RWPE1 (cell line): ENCODE measurements at regions not wholly inside any gene's neighbourhood (a gene's known extent, or its start where the extent isn't known, plus 50 kb on each side); places are given as distances from the start of the nearest gene placed in this dataset.

ENCODE experiments used
- CTCF ChIA-PET: fragments of 350-600 bp; sonication (Branson Sonifier 250); formaldehyde crosslinking; extraction: SDS; loops from one replicate; lab custom pipeline; 2021; lab: Yijun Ruan, JAX
- POLR2A ChIA-PET: fragments of 400-600 bp; formaldehyde crosslinking; extraction: SDS; loops from one replicate; lab custom pipeline; 2020; ENCODE audit warnings: antibody characterized with exemption; ENCODE audit not compliant: low non-redundant PET; lab: Yijun Ruan, JAX
- DNase-seq: peaks from one replicate; pipeline ENCODE4 v3.0.0; 2012; ENCODE audit warnings: low spot score
- H3K27ac ChIP-seq: fragments of 450-650 bp; 2 replicates; pipeline ENCODE4 v1.5.1; 2017
- CTCF ChIP-seq: fragments of 450-650 bp; conservative IDR thresholded peaks from 2 replicates; pipeline ENCODE4 v1.5.1; 2017; ENCODE audit warnings: low read depth, mild to moderate bottlenecking

DNA sequence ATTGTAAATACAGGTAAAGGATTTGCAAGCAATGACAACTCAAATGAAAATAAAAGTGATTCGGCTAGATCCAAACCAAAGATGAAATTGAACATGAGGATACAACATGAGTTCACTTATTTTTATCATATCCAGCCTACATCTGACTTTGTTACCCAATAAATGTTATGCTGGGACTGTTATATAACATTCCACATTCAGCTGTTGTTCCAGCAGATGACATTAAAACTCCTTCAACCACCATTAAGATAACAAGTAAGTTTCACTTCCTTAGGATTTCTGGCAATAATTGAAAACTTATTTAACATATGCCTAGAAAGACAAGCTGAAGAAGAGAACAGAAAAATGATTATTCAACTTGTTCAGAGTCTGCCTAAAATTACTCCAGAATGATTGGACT lies 729.4 kb downstream of the CDH11 start:
- no peak for DNase-seq
- no peak for TF ChIP-seq CTCF
- ChIA-PET CTCF (no interaction called here), POLR2A (no interaction called here)
- no peak overlapping the region for H3K27ac ChIP-seq

- CTCF ChIA-PET = interaction anchor here (0.6 kb wide), 1 partner anchor 443 kb away, joined by 3 read pairs; no protein-coding TSS in a partner anchor
- H3K27ac ChIP-seq = no peak overlapping the region
- DNase-seq = peak; percentile 5
- TF ChIP-seq CTCF = no peak
- POLR2A ChIA-PET = no interaction called here
Observed at GRCh38 chr16:64391063-64391600, 730.7 kb downstream of the CDH11 start.

DNA sequence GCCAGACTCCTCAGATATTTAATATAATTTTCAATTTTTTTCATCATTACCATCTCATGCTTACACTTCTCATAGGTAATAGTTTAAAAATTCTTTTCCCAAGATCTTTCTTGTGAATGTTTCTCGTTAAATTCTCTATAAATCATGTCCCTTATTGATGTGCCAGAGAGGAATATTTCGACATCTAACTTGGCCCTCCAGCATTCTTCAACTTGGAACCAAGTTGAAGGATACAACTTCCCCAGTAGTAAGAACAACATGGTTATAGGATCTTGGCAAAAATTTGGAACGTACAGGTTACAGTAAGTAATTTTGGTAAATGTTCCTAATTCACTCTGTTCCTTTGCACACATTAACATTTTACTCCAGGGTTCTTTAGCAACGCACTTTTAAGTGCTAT lies 731.8 kb downstream of the CDH11 start:
- TF ChIP-seq CTCF = no peak
- no peak overlapping the region for H3K27ac ChIP-seq
- CTCF ChIA-PET = no interaction called here
- DNase-seq = no peak
- POLR2A ChIA-PET = no interaction called here

DNA sequence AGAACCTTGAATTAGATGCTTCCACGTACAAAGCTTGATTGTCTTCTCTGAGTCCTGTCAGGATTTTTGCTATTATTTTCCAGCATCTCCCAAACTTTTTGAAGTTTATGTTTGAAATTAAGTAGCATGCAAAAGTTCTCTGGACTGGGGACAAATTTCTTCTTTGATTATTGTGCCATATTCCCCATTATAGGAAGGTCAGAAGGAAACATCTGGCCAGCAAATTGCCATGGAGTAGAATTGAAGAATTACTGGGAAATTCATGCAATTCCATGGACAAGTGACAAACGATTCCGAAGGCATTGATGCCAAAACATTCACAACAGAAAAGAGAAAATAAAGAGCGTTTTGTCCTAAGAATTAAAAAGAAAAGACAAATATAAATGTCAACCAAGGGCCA lies 737.2 kb downstream of the CDH11 start:
- ChIA-PET CTCF (no interaction called here), POLR2A (no interaction called here)
- no peak overlapping the region for H3K27ac ChIP-seq
- DNase-seq = no peak
- TF ChIP-seq CTCF = no peak

GRCh38 chr16:64381979-64382378 lies 739.9 kb downstream of the CDH11 start:
- ChIA-PET CTCF (no interaction called here), POLR2A (no interaction called here)
- H3K27ac ChIP-seq = no peak overlapping the region
- no peak for DNase-seq
- TF ChIP-seq CTCF = no peak

- no peak for DNase-seq
- ChIA-PET POLR2A (no interaction called here), CTCF (no interaction called here)
- no peak overlapping the region for H3K27ac ChIP-seq
- no peak for TF ChIP-seq CTCF
Observed at GRCh38 chr16:64380751-64381150, 741.1 kb downstream of the CDH11 start.
